B cell (primary cell): ENCODE measurements at regions not wholly inside any gene's neighbourhood (a gene's known extent, or its start where the extent isn't known, plus 50 kb on each side); places are given as distances from the start of the nearest gene placed in this dataset.

Source experiments
- ATAC-seq: fragments of 200-7000 bp; cut with Tn5 transposase; one replicate; pipeline ENCODE4 v1.10.0; 2021; ENCODE audit warnings: low read depth, mild to moderate bottlenecking, moderate number of reproducible peaks, moderate library complexity
- CTCF ChIA-PET: fragments of 350-600 bp; sonication (Branson Sonifier 250); formaldehyde crosslinking; loops from one replicate; lab custom pipeline; 2021; ENCODE audit warnings: antibody characterized with exemption, inconsistent platforms; lab: Charles Lee
- POLR2A ChIA-PET: fragments of 350-600 bp; sonication (Branson Sonifier 250); formaldehyde crosslinking; loops from one replicate; lab custom pipeline; 2021; ENCODE audit warnings: antibody characterized with exemption; lab: Charles Lee
- DNase-seq: peaks from one replicate; pipeline ENCODE4 v3.0.0; 2013
- H2AFZ ChIP-seq: 2 replicates; pipeline ENCODE4 v1.6.1; 2012; ENCODE audit warnings: mild to moderate bottlenecking, low read depth, low read length; ENCODE audit not compliant: insufficient read depth, poor library complexity, severe bottlenecking
- H3K27ac ChIP-seq, 2 donors: 1 replicate in 1 of 2; 2 replicates in 1 of 2; pipeline ENCODE4 v1.5.1; 2012 to 2013; ENCODE audit warnings: low read length in 2 of 2, mild to moderate bottlenecking in 2 of 2, moderate library complexity in 1 of 2
- H3K27me3 ChIP-seq, 4 experiments: fragments of 200-600 bp in 1 of 4; sonication (generic) in 1 of 4; replicated peaks in 1 of 4; 1 replicate in 2 of 4; 2 replicates in 2 of 4; pipeline versions ENCODE4 v1.6.1 to v1.7.0; 2013 to 2016; ENCODE audit warnings: low read length in 3 of 4, mild to moderate bottlenecking in 2 of 4, mixed read lengths in 1 of 4, moderate library complexity in 1 of 4; ENCODE audit not compliant: insufficient read depth in 4 of 4, control insufficient read depth in 3 of 4; ENCODE audit errors: control extremely low read depth in 1 of 4
- H3K36me3 ChIP-seq, 2 experiments: replicated peaks in 1 of 2; 1 replicate in 1 of 2; 2 replicates in 1 of 2; pipeline versions ENCODE4 v1.6.1 to v1.7.1; 2013; ENCODE audit warnings: low read length in 1 of 2; ENCODE audit not compliant: insufficient read depth in 2 of 2, control insufficient read depth in 1 of 2; ENCODE audit errors: control extremely low read depth in 1 of 2, extremely low read depth in 1 of 2
- H3K4me1 ChIP-seq, 2 donors: fragments of 200-600 bp in 1 of 2; sonication (generic) in 1 of 2; 1 replicate in 1 of 2; 2 replicates in 1 of 2; pipeline versions ENCODE4 v1.5.1 to v1.6.1; 2013 to 2017; ENCODE audit warnings: low read length in 2 of 2; ENCODE audit not compliant: control insufficient read depth in 2 of 2, insufficient read depth in 2 of 2
- H3K4me2 ChIP-seq: replicated peaks from 2 replicates; pipeline ENCODE3; 2012; ENCODE audit warnings: mild to moderate bottlenecking, low read depth, low read length; ENCODE audit not compliant: poor library complexity, severe bottlenecking
- H3K4me3 ChIP-seq, 5 experiments: fragments of 200-600 bp in 1 of 5; sonication (generic) in 1 of 5; 1 replicate in 3 of 5; 2 replicates in 2 of 5; pipeline versions ENCODE4 v1.5.1 to v1.7.0; 2011 to 2016; ENCODE audit warnings: low read length in 4 of 5, mild to moderate bottlenecking in 4 of 5, low read depth in 2 of 5, control low read depth in 1 of 5, moderate library complexity in 1 of 5; ENCODE audit not compliant: insufficient read depth in 1 of 5; ENCODE audit errors: control extremely low read depth in 1 of 5, extremely low read depth in 1 of 5
- H3K79me2 ChIP-seq: fragments of 200-600 bp; sonication (generic); one replicate; pipeline ENCODE4 v1.6.0; 2016; ENCODE audit warnings: low read length; ENCODE audit not compliant: control insufficient read depth, insufficient read depth
- H3K9ac ChIP-seq: fragments of 200-600 bp; sonication (generic); 2 replicates; pipeline ENCODE4 v1.6.1; 2017; ENCODE audit warnings: mild to moderate bottlenecking, low read length, moderate library complexity
- H3K9me3 ChIP-seq, 3 donors: one replicate each; pipeline versions ENCODE4 v1.6.1 to v1.7.1; 2013; ENCODE audit warnings: low read length in 2 of 3; ENCODE audit not compliant: control insufficient read depth in 2 of 3, insufficient read depth in 1 of 3; ENCODE audit errors: control extremely low read depth in 1 of 3
- H4K20me1 ChIP-seq: 2 replicates; pipeline ENCODE4 v1.6.0; 2012; ENCODE audit warnings: mild to moderate bottlenecking, low read length; ENCODE audit not compliant: insufficient read depth, control insufficient read depth, poor library complexity, severe bottlenecking
- H3K27ac Mint-ChIP-seq: one replicate; pipeline ENCODE4 v1.8.0; 2021; ENCODE audit warnings: mixed read lengths
- H3K27me3 Mint-ChIP-seq: one replicate; pipeline ENCODE4 v1.8.0; 2021; ENCODE audit warnings: mixed read lengths
- H3K4me1 Mint-ChIP-seq: one replicate; pipeline ENCODE4 v1.8.0; 2021; ENCODE audit warnings: mixed read lengths
- H3K4me3 Mint-ChIP-seq: one replicate; pipeline ENCODE4 v1.8.0; 2021; ENCODE audit warnings: mixed read lengths
- H3K9me3 Mint-ChIP-seq: one replicate; pipeline ENCODE4 v1.8.0; 2022; ENCODE audit warnings: mixed read lengths; ENCODE audit not compliant: insufficient read depth
- EZH2 ChIP-seq: IDR thresholded peaks from 2 replicates; pipeline ENCODE4 v1.6.1; 2012; ENCODE audit warnings: borderline replicate concordance, low read depth, mild to moderate bottlenecking, moderate library complexity, low read length; ENCODE audit not compliant: insufficient read depth, poor library complexity, severe bottlenecking
- WGBS: methylation state at CpG from one replicate; pipeline ENCODE4 v1.1.5; 2013; ENCODE audit warnings: missing lambda C conversion rate; ENCODE audit not compliant: insufficient coverage; 5-methylcytosine and 5-hydroxymethylcytosine counted together
- intact Hi-C: fragments of 100-400 bp; cut with micrococcal nuclease; formaldehyde crosslinking; loops from one replicate; pipeline ENCODE4 v1.10.0; 2022
- TF ChIP-seq, protein P1 (sequence below): fragments of 200-600 bp; IDR thresholded peaks from one replicate; pipeline ENCODE4 v1.8.0; 2022; ENCODE audit warnings: antibody characterized with exemption, mild to moderate bottlenecking

DNA sequence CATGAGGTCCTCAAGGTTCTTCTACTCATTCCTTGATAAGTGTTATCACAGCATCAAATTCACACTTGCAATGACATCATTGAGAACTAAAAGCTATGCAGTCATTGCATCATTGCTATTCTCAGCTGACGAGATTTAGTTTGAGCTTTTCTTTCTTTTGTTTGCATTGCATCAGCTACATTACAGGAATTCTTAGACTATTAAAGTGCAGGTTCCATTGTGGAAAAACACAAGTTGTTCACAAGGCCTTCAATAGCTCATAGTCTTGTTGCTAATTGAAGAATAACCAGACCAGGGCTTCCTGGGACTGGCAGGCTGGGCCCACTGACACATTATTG, 139.3 kb downstream of the CXCL12 start:
- no peak overlapping the region for H3K4me3 ChIP-seq
- no peak overlapping the region for H2AFZ ChIP-seq
- H3K36me3 ChIP-seq, result no peaks in the 10 kb centered on the region
- H3K79me2 ChIP-seq, result no peaks in the 10 kb centered on the region
- Mint-ChIP-seq H3K27me3 (no peaks in the 10 kb centered on the region), H3K4me3 (no peak overlapping the region), H3K4me1 (no peaks in the 10 kb centered on the region), H3K9me3 (peaks cover 2% of the 10 kb centered on the region), H3K27ac (no peak overlapping the region)
- ChIA-PET CTCF (no interaction called here), POLR2A (no interaction called here)
- no peak overlapping the region for H3K27ac ChIP-seq
- no peaks in the 10 kb centered on the region for H4K20me1 ChIP-seq
- no peak overlapping the region for H3K9ac ChIP-seq
- intact Hi-C loops, result no loop called here
- H3K4me2 ChIP-seq, result no peak overlapping the region
- no CpG with 5 or more reads among the region's 1 CpG for WGBS
- TF ChIP-seq EZH2, result no peak
- TF ChIP-seq, protein P1, sequence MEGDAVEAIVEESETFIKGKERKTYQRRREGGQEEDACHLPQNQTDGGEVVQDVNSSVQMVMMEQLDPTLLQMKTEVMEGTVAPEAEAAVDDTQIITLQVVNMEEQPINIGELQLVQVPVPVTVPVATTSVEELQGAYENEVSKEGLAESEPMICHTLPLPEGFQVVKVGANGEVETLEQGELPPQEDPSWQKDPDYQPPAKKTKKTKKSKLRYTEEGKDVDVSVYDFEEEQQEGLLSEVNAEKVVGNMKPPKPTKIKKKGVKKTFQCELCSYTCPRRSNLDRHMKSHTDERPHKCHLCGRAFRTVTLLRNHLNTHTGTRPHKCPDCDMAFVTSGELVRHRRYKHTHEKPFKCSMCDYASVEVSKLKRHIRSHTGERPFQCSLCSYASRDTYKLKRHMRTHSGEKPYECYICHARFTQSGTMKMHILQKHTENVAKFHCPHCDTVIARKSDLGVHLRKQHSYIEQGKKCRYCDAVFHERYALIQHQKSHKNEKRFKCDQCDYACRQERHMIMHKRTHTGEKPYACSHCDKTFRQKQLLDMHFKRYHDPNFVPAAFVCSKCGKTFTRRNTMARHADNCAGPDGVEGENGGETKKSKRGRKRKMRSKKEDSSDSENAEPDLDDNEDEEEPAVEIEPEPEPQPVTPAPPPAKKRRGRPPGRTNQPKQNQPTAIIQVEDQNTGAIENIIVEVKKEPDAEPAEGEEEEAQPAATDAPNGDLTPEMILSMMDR, result no peak
- peaks cover 0 to 10% (median 0%) of the 10 kb centered on the region in 3 donors for H3K9me3 ChIP-seq
- no peaks in the 10 kb centered on the region for H3K4me1 ChIP-seq
- ATAC-seq, result no peak
- no peak for DNase-seq
- no peaks in the 10 kb centered on the region for H3K27me3 ChIP-seq

DNA sequence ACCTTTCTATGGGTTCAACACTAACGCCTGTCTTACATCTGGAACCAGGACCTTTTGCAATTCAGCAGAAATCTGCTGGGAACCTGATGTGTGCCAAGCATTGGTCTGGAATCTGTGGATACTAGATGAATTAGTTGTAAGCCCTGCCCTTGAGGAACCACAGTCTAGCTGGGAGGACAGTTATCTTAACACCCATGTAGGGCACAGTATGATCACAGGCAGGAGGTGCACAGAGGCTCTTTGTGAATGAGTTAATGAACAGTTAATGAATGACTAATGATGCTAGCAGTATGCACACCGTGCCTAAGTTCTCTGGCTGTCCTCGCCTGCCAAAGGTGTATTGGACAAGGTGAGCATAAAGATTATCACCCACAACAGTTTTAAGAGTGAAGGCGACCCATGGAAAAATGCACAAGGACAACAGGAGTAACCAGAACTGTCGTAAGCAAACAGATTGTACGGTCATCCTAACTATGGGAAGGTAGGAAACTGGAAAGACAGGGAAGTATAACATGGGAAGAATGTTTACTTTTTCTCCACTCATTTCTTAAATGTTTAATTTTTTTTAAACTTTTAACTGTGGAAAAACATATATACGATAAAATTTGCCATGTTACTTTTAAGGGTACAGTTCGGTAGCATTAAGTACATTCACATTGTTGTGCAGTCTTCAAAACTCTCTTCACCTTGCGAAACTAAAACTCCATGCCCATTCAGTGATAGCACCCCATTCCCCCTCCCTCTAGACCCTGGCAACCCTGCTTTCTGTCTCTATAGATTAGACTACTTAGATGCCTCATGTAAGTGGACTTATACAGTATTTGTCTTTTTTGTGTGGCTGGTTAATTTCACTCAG, 139.9 kb downstream of the CXCL12 start:
- no peak overlapping the region for H2AFZ ChIP-seq
- H3K27ac ChIP-seq, result no peak overlapping the region
- Mint-ChIP-seq H3K27ac (no peak overlapping the region), H3K4me3 (no peak overlapping the region), H3K9me3 (peaks cover 2% of the 10 kb centered on the region), H3K4me1 (no peaks in the 10 kb centered on the region), H3K27me3 (no peaks in the 10 kb centered on the region)
- ChIA-PET CTCF (no interaction called here), POLR2A (no interaction called here)
- no peaks in the 10 kb centered on the region for H3K4me1 ChIP-seq
- H3K9ac ChIP-seq, result no peak overlapping the region
- H3K27me3 ChIP-seq, result no peaks in the 10 kb centered on the region
- no peak for DNase-seq
- H3K4me2 ChIP-seq, result no peak overlapping the region
- no peak overlapping the region for H3K4me3 ChIP-seq
- WGBS, result 90% methylated on average over 4 of the region's 9 CpGs
- no peaks in the 10 kb centered on the region for H3K36me3 ChIP-seq
- H4K20me1 ChIP-seq, result no peaks in the 10 kb centered on the region
- intact Hi-C loops, result no loop called here
- no peaks in the 10 kb centered on the region for H3K79me2 ChIP-seq
- no peak for TF ChIP-seq EZH2
- TF ChIP-seq, protein P1, result no peak
- ATAC-seq, result no peak
- peaks cover 0 to 10% (median 0%) of the 10 kb centered on the region in 3 donors for H3K9me3 ChIP-seq
